GM23338 (cell line): ENCODE measurements at regions not wholly inside any gene's neighbourhood (a gene's known extent, or its start where the extent isn't known, plus 50 kb on each side); places are given as distances from the start of the nearest gene placed in this dataset.

Experiments
- ATAC-seq: fragments of 200-7000 bp; cut with Tn5 transposase; 3 replicates; pipeline ENCODE4 v1.9.1; 2020
- DNase-seq: peaks from one replicate; pipeline ENCODE4 v3.0.0-alpha.2; 2015; ENCODE audit warnings: low spot score
- H2AFZ ChIP-seq: fragments of 200-600 bp; sonication (generic); 2 replicates; pipeline ENCODE4 v1.8.0; 2016; ENCODE audit warnings: antibody characterized with exemption, mild to moderate bottlenecking, moderate library complexity
- H3F3A ChIP-seq: fragments of 200-600 bp; sonication (generic); replicated peaks from 2 replicates; pipeline ENCODE4 v1.8.0; 2017; ENCODE audit warnings: antibody characterized with exemption, mixed run types, low read depth
- H3K27ac ChIP-seq: fragments of 200-600 bp; sonication (generic); 2 replicates; pipeline ENCODE4 v1.6.1; 2016; ENCODE audit warnings: low read depth
- H3K27me3 ChIP-seq: fragments of 200-600 bp; sonication (generic); 2 replicates; pipeline ENCODE4 v1.8.0; 2016; ENCODE audit warnings: mild to moderate bottlenecking, mixed run types, moderate library complexity; ENCODE audit not compliant: insufficient read depth
- H3K36me3 ChIP-seq: fragments of 200-600 bp; sonication (generic); 2 replicates; pipeline ENCODE4 v1.8.0; 2016; ENCODE audit warnings: mild to moderate bottlenecking; ENCODE audit not compliant: insufficient read depth
- H3K4me1 ChIP-seq: fragments of 200-600 bp; sonication (generic); 2 replicates; pipeline ENCODE4 v1.8.0; 2016; ENCODE audit warnings: mild to moderate bottlenecking, moderate library complexity; ENCODE audit not compliant: insufficient read depth
- H3K4me2 ChIP-seq: fragments of 200-600 bp; sonication (generic); 2 replicates; pipeline ENCODE4 v1.7.1; 2017; ENCODE audit warnings: mixed run types
- H3K4me3 ChIP-seq: fragments of 200-600 bp; sonication (generic); 2 replicates; pipeline ENCODE4 v1.6.1; 2016; ENCODE audit warnings: mixed run types
- H3K79me2 ChIP-seq: fragments of 200-600 bp; sonication (generic); replicated peaks from 2 replicates; pipeline ENCODE4 v1.8.0; 2017; ENCODE audit warnings: mild to moderate bottlenecking; ENCODE audit not compliant: insufficient read depth
- H3K9me2 ChIP-seq: fragments of 200-600 bp; sonication (generic); 2 replicates; pipeline ENCODE4 v1.8.0; 2017; ENCODE audit not compliant: insufficient read depth
- H4K20me1 ChIP-seq: fragments of 200-600 bp; sonication (generic); replicated peaks from 2 replicates; pipeline ENCODE4 v1.8.0; 2017; ENCODE audit warnings: mild to moderate bottlenecking; ENCODE audit not compliant: insufficient read depth
- H3K27ac Mint-ChIP-seq: 2 replicates; pipeline ENCODE4 v1.8.0; 2020; ENCODE audit warnings: inconsistent platforms, mild to moderate bottlenecking, moderate library complexity, mixed read lengths
- H3K27me3 Mint-ChIP-seq: 3 replicates; pipeline ENCODE4 v1.8.0; 2022; ENCODE audit warnings: low read depth, mild to moderate bottlenecking, moderate library complexity, mixed read lengths, inconsistent platforms; ENCODE audit not compliant: insufficient read depth, poor library complexity
- H3K36me3 Mint-ChIP-seq: 3 replicates; pipeline ENCODE4 v1.8.0; 2021; ENCODE audit warnings: low read depth, mild to moderate bottlenecking, inconsistent platforms, moderate library complexity, mixed read lengths
- H3K4me1 Mint-ChIP-seq: 3 replicates; pipeline ENCODE4 v1.8.0; 2020; ENCODE audit warnings: mild to moderate bottlenecking, inconsistent platforms, mixed read lengths
- H3K4me3 Mint-ChIP-seq: 3 replicates; pipeline ENCODE4 v1.8.0; 2021; ENCODE audit warnings: moderate library complexity, mild to moderate bottlenecking, inconsistent platforms, mixed read lengths
- H3K9me3 Mint-ChIP-seq: 3 replicates; pipeline ENCODE4 v1.8.0; 2020; ENCODE audit warnings: moderate library complexity, mild to moderate bottlenecking, inconsistent platforms, mixed read lengths
- CREB1 ChIP-seq: fragments of 250-450 bp; sonication (Bioruptor Pico); IDR thresholded peaks from 2 replicates; pipeline ENCODE4 v1.5.0; 2020; ENCODE audit warnings: low read depth, mild to moderate bottlenecking, moderate library complexity
- ETS1 ChIP-seq: IDR thresholded peaks from 2 replicates; pipeline ENCODE4 v1.6.1; 2016; ENCODE audit warnings: antibody characterized with exemption
- EZH2 ChIP-seq: fragments of 200-600 bp; sonication (generic); IDR thresholded peaks from one replicate; pipeline ENCODE4 v1.8.0; 2017; ENCODE audit warnings: antibody characterized with exemption, mild to moderate bottlenecking, low read depth; ENCODE audit not compliant: unreplicated experiment
- JUNB ChIP-seq: IDR thresholded peaks from one replicate; pipeline ENCODE4 v1.6.1; 2016; ENCODE audit warnings: antibody characterized with exemption; ENCODE audit not compliant: unreplicated experiment
- ZNF114 ChIP-seq: fragments of 250-450 bp; sonication (Bioruptor Pico); IDR thresholded peaks from 2 replicates; pipeline ENCODE4 v1.5.0; 2020; ENCODE audit warnings: mild to moderate bottlenecking, moderate library complexity
- ZNF331 ChIP-seq: fragments of 250-450 bp; sonication (Bioruptor Pico); IDR thresholded peaks from 2 replicates; pipeline ENCODE4 v1.5.0; 2020; ENCODE audit warnings: low read depth, mild to moderate bottlenecking, moderate library complexity
- TF ChIP-seq, protein P1 (sequence below): fragments of 250-450 bp; sonication (Bioruptor Pico); IDR thresholded peaks from 2 replicates; pipeline ENCODE4 v1.5.0; 2020; ENCODE audit warnings: mild to moderate bottlenecking, moderate library complexity

DNA sequence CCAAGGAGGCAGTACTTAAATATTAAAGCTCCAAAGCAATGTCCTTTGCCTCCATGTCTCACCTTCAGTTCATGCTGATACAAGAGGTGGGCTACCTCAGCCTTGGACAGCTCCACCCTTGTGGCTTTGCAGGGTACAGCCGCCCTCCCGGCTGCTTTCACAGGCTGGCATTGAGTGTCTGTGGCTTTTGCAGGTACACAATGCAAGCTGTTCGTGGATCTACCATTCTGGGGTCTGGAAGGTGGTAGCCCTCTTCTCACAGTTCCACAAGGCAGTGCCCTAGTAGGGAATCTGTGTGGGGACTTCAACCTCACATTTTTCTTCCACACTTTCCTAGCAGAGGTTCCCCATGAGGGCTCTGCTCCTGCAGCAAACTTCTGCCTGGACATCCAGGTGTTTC is 324.8 kb downstream of the COL11A1 start:
- ATAC-seq (no peak), DNase-seq (no peak)
- H3K4me3 Mint-ChIP-seq = no peak overlapping the region
- H3K27ac Mint-ChIP-seq = no peak overlapping the region
- no peak overlapping the region for H2AFZ ChIP-seq
- no peak overlapping the region for H3K4me3 ChIP-seq
- peaks cover 32% of the 10 kb centered on the region for H3K9me3 Mint-ChIP-seq
- H4K20me1 ChIP-seq = no peaks in the 10 kb centered on the region
- H3K79me2 ChIP-seq = no peaks in the 10 kb centered on the region
- no peaks in the 10 kb centered on the region for H3K27me3 ChIP-seq
- H3K36me3 ChIP-seq = peaks cover 6% of the 10 kb centered on the region; the same call in 1 of the 2 replicates
- H3K36me3 Mint-ChIP-seq = peaks cover 26% of the 10 kb centered on the region; the same call in 2 of the 3 replicates
- TF ChIP-seq EZH2 (no peak), ZNF114 (CRISPR knock-in tag) (no peak), ETS1 (no peak), CREB1 (CRISPR knock-in tag) (no peak), ZNF331 (CRISPR knock-in tag) (no peak)
- no peak overlapping the region for H3K4me2 ChIP-seq
- H3K27ac ChIP-seq = no peak overlapping the region
- H3K4me1 ChIP-seq = no peaks in the 10 kb centered on the region
- no peaks in the 10 kb centered on the region for H3K4me1 Mint-ChIP-seq
- H3K9me2 ChIP-seq = peaks cover 5% of the 10 kb centered on the region
- H3K27me3 Mint-ChIP-seq = no peaks in the 10 kb centered on the region
- H3F3A ChIP-seq = no peaks in the 10 kb centered on the region

GRCh38 chr1:102782144-102782543 is 326.2 kb downstream of the COL11A1 start:
- Mint-ChIP-seq H3K4me3 (no peak overlapping the region), H3K4me1 (no peaks in the 10 kb centered on the region), H3K36me3 (peaks cover 26% of the 10 kb centered on the region; the same call in 2 of the 3 replicates), H3K27me3 (no peaks in the 10 kb centered on the region), H3K27ac (no peak overlapping the region), H3K9me3 (peaks cover 32% of the 10 kb centered on the region)
- H2AFZ ChIP-seq = no peak overlapping the region
- no peak overlapping the region for H3K4me3 ChIP-seq
- TF ChIP-seq ZNF331 (CRISPR knock-in tag) (no peak), JUNB (no peak)
- TF ChIP-seq, protein P1, sequence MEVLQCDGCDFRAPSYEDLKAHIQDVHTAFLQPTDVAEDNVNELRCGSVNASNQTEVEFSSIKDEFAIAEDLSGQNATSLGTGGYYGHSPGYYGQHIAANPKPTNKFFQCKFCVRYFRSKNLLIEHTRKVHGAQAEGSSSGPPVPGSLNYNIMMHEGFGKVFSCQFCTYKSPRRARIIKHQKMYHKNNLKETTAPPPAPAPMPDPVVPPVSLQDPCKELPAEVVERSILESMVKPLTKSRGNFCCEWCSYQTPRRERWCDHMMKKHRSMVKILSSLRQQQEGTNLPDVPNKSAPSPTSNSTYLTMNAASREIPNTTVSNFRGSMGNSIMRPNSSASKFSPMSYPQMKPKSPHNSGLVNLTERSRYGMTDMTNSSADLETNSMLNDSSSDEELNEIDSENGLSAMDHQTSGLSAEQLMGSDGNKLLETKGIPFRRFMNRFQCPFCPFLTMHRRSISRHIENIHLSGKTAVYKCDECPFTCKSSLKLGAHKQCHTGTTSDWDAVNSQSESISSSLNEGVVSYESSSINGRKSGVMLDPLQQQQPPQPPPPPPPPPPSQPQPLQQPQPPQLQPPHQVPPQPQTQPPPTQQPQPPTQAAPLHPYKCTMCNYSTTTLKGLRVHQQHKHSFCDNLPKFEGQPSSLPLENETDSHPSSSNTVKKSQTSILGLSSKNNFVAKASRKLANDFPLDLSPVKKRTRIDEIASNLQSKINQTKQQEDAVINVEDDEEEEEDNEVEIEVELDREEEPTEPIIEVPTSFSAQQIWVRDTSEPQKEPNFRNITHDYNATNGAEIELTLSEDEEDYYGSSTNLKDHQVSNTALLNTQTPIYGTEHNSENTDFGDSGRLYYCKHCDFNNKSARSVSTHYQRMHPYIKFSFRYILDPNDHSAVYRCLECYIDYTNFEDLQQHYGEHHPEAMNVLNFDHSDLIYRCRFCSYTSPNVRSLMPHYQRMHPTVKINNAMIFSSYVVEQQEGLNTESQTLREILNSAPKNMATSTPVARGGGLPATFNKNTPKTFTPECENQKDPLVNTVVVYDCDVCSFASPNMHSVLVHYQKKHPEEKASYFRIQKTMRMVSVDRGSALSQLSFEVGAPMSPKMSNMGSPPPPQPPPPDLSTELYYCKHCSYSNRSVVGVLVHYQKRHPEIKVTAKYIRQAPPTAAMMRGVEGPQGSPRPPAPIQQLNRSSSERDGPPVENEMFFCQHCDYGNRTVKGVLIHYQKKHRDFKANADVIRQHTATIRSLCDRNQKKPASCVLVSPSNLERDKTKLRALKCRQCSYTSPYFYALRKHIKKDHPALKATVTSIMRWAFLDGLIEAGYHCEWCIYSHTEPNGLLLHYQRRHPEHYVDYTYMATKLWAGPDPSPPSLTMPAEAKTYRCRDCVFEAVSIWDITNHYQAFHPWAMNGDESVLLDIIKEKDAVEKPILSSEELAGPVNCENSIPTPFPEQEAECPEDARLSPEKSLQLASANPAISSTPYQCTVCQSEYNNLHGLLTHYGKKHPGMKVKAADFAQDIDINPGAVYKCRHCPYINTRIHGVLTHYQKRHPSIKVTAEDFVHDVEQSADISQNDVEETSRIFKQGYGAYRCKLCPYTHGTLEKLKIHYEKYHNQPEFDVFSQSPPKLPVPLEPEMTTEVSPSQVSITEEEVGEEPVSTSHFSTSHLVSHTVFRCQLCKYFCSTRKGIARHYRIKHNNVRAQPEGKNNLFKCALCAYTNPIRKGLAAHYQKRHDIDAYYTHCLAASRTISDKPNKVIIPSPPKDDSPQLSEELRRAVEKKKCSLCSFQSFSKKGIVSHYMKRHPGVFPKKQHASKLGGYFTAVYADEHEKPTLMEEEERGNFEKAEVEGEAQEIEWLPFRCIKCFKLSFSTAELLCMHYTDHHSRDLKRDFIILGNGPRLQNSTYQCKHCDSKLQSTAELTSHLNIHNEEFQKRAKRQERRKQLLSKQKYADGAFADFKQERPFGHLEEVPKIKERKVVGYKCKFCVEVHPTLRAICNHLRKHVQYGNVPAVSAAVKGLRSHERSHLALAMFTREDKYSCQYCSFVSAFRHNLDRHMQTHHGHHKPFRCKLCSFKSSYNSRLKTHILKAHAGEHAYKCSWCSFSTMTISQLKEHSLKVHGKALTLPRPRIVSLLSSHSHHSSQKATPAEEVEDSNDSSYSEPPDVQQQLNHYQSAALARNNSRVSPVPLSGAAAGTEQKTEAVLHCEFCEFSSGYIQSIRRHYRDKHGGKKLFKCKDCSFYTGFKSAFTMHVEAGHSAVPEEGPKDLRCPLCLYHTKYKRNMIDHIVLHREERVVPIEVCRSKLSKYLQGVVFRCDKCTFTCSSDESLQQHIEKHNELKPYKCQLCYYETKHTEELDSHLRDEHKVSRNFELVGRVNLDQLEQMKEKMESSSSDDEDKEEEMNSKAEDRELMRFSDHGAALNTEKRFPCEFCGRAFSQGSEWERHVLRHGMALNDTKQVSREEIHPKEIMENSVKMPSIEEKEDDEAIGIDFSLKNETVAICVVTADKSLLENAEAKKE (CRISPR knock-in tag) = no peak
- ATAC-seq (no peak), DNase-seq (no peak)
- no peak overlapping the region for H3K4me2 ChIP-seq
- no peaks in the 10 kb centered on the region for H3K4me1 ChIP-seq
- peaks cover 6% of the 10 kb centered on the region; the same call in 1 of the 2 replicates for H3K36me3 ChIP-seq
- no peaks in the 10 kb centered on the region for H3K79me2 ChIP-seq
- H3K9me2 ChIP-seq = peaks cover 4% of the 10 kb centered on the region
- H3F3A ChIP-seq = no peaks in the 10 kb centered on the region
- no peaks in the 10 kb centered on the region for H4K20me1 ChIP-seq
- H3K27ac ChIP-seq = no peak overlapping the region
- H3K27me3 ChIP-seq = no peaks in the 10 kb centered on the region
